IPS-18c (cell line): ENCODE measurements at regions not wholly inside any gene's neighbourhood (a gene's known extent, or its start where the extent isn't known, plus 50 kb on each side); places are given as distances from the start of the nearest gene placed in this dataset.
"Not testable (repeated sequence)": the region's sequence is repeated elsewhere in the genome, so short reads cannot be mapped to it uniquely, and the experiment has no call there.

ENCODE experiments used
- H3K4me3 ChIP-seq: 2 replicates; pipeline ENCODE4 v1.7.0; 2013; ENCODE audit warnings: low read depth, mild to moderate bottlenecking, low read length, moderate library complexity; ENCODE audit not compliant: insufficient read depth
- H3K9me3 ChIP-seq: one replicate; pipeline ENCODE4 v1.6.1; 2013; ENCODE audit warnings: mild to moderate bottlenecking, low read length, moderate library complexity; ENCODE audit not compliant: control insufficient read depth, insufficient read depth

DNA sequence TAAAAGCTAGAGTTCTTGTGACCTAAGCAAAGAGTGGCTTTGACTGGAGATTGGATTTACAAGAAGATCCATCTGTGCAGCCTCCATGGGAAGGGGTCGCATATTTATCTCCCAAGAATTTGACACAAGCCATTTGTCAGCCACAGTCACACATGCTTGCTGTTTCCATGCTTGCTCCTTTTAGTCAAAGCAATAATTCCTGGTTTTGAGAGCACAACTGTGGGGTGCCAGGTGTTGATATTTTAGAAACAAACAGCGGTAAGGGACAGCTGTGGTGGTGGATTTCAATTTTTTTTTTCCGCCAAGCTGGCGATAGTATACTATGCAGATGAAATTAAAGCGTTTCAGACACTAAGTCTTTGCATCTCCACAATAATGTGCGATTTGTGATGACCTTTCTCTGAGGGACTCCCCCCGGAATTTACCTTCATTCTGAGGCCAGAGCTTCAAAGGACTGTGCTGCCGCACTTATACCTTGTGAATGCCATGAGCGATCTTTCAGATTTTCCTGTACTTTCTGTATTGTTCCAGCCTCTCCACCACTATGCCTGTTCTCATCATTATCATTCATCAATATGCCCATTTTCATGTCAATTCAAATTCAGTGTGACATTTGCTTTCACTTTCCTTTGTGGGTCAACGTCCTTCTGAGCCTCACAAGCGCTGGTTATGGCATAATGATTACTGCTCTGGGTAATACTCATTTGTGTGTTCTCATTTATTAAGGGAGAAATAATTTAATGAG lies 108.2 kb upstream of the KBTBD8 start:
- H3K9me3 ChIP-seq: peaks cover 2% of the 10 kb centered on the region
- H3K4me3 ChIP-seq: no peak overlapping the region

DNA sequence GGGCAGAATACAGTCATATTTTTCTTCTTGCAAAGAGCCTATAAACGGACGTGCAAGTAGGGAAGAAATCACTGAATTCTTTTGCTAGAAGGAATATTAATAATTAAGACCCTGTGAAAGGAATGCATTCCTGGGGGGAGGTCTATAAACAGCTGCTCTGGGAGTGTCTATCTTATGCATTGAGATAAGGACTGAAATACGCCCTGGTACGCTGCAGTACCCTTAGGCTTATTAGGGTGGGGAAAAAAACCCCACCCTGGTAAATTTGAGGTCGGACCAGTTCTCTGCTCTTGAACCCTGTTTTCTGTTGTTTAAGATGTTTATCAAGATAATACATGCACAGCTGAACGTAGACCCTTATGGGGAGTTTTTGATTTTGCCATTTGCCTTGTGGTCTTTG lies 100.0 kb upstream of the KBTBD8 start:
- H3K4me3 ChIP-seq: no peak overlapping the region
- no peaks in the 10 kb centered on the region for H3K9me3 ChIP-seq

DNA sequence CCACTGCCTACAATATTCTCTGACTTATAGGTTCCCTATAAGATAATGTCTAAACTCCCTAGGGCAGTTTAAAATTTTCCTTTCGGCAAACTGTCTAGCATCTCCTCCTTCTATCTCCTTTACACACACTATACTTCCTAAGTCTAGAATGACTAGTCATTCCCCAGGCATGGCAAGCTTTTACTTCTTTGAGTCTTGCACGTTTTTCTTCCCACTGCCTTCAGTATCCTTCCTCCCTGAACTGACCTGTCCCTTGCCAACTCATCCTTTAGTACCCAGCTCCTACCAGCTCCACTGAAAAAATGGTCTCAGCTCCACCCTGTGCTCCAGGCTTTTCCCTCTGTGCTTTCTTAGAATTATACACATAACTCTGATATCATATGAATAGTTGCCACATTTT lies 93.8 kb upstream of the KBTBD8 start:
- H3K9me3 ChIP-seq: no peaks in the 10 kb centered on the region
- H3K4me3 ChIP-seq: no peak overlapping the region

- no peaks in the 10 kb centered on the region for H3K9me3 ChIP-seq
- no peak overlapping the region for H3K4me3 ChIP-seq
Observed at GRCh38 chr3:66904831-66905493, 93.1 kb upstream of the KBTBD8 start.

GRCh38 chr3:66907136-66907535 lies 91.0 kb upstream of the KBTBD8 start:
- Histone ChIP-seq H3K4me3 (no peak overlapping the region), H3K9me3 (no peaks in the 10 kb centered on the region)

DNA sequence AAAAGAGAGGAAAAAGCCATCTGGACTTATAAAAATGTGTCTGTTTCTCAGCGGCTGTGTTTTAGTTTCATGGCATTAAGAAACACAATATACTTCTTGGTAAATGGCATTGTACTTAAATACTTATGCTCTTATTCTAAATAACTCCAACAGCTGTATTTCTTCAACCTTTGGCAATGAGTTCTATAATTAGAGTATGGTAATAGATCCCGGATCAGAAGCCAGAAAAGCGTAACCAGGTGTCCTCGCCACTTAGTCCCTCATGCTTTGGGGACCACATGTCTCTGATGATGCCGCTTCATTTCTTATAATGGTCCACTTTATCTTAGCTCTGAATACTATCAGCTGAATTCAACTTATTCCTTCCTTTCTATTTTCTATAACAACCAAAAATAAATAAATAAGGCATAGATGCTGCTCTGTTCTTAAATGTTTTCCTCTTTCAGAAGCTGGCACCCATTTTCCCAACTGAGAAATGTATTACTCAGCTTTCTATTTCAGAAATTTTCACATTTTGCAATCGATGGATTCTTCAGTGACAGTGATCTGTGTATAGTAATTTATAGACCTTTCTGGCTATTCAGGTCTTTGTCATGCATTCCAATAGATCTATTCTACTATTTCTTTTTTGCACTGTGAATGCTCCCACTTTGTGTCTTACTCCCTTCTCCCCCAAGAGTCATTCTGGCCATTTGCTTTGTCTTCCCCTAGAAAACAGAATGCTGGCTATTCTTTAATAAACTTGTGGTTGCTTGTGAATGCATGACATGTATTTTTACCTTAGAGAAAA lies 87.6 kb upstream of the KBTBD8 start:
- peaks cover 2% of the 10 kb centered on the region for H3K9me3 ChIP-seq

DNA sequence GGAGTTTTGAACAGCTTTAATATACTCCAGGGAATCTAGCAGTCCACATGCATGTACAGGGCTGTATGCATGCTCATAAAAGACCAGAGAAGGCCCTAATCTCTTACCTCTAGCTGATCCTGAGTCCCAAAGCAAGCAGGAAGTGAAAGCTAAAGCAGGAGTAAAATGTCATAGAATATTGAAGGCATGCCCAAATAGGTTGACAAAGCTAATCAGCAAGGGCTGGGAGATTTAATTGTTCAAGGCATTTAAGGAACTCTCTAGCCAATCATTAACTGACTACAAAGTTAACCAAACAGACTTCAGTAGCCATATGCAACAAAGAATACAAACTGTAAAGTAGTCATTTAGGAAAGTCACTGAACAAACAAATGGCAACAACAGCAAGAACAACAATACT lies 85.8 kb upstream of the KBTBD8 start:
- Histone ChIP-seq H3K4me3 (no peak overlapping the region), H3K9me3 (peaks cover 2% of the 10 kb centered on the region)

More for the DNA sequence above, 87.6 kb upstream of the KBTBD8 start:
- no peak overlapping the region for H3K4me3 ChIP-seq

- no peaks in the 10 kb centered on the region for H3K9me3 ChIP-seq
- H3K4me3 ChIP-seq: no peak overlapping the region
Observed at GRCh38 chr3:66922058-66922457, 76.0 kb upstream of the KBTBD8 start.

DNA sequence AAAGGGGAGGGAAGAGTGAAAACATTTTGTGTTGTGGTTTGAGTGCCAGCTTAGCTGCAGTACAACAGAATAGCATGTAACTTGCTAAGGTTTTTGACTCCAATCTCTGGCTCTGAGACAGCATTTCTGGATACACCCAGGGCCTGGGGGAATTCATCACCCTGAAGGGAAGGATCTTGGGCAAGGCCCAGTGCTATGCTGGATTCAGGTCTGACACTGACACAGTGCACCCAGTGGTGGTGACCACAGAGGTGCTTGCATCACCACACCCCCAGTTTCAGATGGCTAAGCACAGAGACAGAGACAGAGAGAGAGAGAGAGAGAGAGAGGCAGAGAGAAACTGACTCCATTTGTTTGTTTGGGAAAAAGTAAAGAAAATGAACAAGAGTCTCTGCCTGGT lies 74.1 kb upstream of the KBTBD8 start:
- Histone ChIP-seq H3K9me3 (no peaks in the 10 kb centered on the region), H3K4me3 (no peak overlapping the region)

DNA sequence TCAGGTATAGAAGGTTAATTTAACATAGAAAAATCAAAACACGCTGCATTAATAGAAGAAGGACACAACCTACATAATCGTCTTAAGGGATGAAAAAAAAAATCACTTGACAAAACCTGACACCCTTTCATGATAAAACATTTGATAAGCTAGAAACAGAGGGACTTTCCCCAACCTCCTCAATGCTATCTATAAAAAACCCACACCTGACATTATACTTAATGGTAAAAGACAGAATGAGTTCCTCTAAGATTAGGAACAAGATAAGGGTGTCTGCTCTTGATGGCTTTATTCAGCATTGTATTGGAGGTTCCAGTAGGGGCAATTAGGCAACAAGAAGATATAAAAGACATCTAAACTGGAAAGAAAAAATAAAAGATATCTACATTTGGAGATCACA lies 69.9 kb upstream of the KBTBD8 start:
- Histone ChIP-seq H3K4me3 (no peak overlapping the region), H3K9me3 (no peaks in the 10 kb centered on the region)

GRCh38 chr3:66931291-66931690 lies 66.8 kb upstream of the KBTBD8 start:
- Histone ChIP-seq H3K9me3 (no peaks in the 10 kb centered on the region), H3K4me3 (no peak overlapping the region)

DNA sequence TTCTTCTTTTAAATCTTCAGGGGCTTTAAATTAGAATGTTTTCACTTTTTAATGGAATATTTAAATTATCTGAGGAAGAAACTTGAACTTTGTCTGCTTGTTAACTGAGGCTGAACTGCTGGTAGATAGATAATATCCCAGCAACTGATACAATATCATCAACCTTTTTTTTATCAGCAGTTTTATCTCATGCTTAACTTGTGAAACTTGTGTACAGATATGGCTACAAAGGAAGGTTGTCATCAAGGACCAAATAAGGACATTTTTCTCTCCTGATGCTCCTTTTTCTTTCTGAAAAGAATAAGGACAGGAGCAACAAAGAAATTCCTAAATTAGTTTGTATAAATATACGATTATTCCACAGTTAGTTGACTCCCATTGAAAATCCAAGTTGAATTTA lies 66.4 kb upstream of the KBTBD8 start:
- no peak overlapping the region for H3K4me3 ChIP-seq

GRCh38 chr3:66933233-66933632 lies 64.9 kb upstream of the KBTBD8 start:
- Histone ChIP-seq H3K4me3 (no peak overlapping the region), H3K9me3 (no peaks in the 10 kb centered on the region)

More for the DNA sequence above, 66.4 kb upstream of the KBTBD8 start:
- H3K9me3 ChIP-seq: no peaks in the 10 kb centered on the region

DNA sequence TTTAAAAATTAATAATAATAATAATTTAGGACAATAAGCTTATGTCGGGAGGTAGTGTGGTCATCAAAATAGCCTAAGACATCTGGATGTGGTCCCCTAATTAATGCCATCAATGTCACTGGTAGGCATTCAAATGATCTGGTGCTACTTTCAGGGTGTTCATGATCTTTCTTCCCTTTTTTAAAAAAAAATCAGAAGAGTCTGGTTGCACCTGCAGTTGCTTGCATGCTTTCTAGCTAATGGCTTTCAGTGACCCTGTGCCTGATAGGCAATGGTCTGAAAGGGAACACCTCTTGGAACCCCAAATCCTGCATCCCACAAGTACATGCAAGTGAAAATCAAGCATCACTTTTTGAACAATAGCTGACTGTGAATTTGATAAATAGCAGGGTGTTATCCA lies 64.1 kb upstream of the KBTBD8 start:
- no peaks in the 10 kb centered on the region for H3K9me3 ChIP-seq
- no peak overlapping the region for H3K4me3 ChIP-seq

GRCh38 chr3:66934725-66935124 lies 63.4 kb upstream of the KBTBD8 start:
- Histone ChIP-seq H3K4me3 (no peak overlapping the region), H3K9me3 (no peaks in the 10 kb centered on the region)

DNA sequence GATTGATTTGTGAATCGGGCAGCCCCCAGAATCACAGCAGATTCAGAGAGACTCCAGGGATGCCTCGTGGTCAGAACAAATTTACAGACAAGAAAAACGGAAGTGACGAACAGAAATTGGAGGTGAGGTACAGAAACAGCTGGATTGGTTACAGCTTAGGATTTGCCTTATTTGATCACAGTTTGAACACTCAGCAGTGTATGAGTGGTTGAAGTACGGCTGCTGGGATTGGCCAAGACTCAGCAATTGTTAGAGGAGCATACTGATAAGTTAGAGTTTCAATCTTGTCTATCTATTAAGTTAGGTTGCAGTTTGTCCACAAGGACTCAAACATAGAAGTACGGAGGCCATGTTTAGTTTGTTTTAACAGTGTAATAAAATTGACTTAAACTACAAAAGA lies 61.1 kb upstream of the KBTBD8 start:
- H3K4me3 ChIP-seq, H3K9me3 ChIP-seq: not testable (repeated sequence)

- Histone ChIP-seq H3K4me3 (no peak overlapping the region), H3K9me3 (no peaks in the 10 kb centered on the region)
Observed at GRCh38 chr3:66938338-66938963, 59.7 kb upstream of the KBTBD8 start.

- Histone ChIP-seq H3K4me3 (no peak overlapping the region), H3K9me3 (no peaks in the 10 kb centered on the region)
Observed at GRCh38 chr3:66948041-66948440, 50.1 kb upstream of the KBTBD8 start.
